ENCODE measurements at regions not wholly inside any gene's neighbourhood (a gene's known extent, or its start where the extent isn't known, plus 50 kb on each side); places are given as distances from the start of the nearest gene placed in this dataset.

- Mint-ChIP-seq H3K4me3 (no peak overlapping the region), H3K36me3 (ENCODE audit: low read depth) (no peaks in the 10 kb centered on the region), H3K9me3 (peaks cover 7% of the 10 kb centered on the region), H3K27ac (no peak overlapping the region), H3K27me3 (no peaks in the 10 kb centered on the region), H3K4me1 (no peaks in the 10 kb centered on the region)
- intact Hi-C loops (cut with micrococcal nuclease), result no loop called here
- ChIA-PET POLR2A (no interaction called here), CTCF (no interaction called here)
- no peak for ATAC-seq (ENCODE audit: low read depth)
- DNase-seq, result no peak
- TF ChIP-seq, protein P1, sequence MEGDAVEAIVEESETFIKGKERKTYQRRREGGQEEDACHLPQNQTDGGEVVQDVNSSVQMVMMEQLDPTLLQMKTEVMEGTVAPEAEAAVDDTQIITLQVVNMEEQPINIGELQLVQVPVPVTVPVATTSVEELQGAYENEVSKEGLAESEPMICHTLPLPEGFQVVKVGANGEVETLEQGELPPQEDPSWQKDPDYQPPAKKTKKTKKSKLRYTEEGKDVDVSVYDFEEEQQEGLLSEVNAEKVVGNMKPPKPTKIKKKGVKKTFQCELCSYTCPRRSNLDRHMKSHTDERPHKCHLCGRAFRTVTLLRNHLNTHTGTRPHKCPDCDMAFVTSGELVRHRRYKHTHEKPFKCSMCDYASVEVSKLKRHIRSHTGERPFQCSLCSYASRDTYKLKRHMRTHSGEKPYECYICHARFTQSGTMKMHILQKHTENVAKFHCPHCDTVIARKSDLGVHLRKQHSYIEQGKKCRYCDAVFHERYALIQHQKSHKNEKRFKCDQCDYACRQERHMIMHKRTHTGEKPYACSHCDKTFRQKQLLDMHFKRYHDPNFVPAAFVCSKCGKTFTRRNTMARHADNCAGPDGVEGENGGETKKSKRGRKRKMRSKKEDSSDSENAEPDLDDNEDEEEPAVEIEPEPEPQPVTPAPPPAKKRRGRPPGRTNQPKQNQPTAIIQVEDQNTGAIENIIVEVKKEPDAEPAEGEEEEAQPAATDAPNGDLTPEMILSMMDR (IDR thresholded peaks at IDR 0.05), result no peak
Measured at GRCh38 chr2:116917196-116917595, 897.3 kb upstream of the DDX18 start.

DNA sequence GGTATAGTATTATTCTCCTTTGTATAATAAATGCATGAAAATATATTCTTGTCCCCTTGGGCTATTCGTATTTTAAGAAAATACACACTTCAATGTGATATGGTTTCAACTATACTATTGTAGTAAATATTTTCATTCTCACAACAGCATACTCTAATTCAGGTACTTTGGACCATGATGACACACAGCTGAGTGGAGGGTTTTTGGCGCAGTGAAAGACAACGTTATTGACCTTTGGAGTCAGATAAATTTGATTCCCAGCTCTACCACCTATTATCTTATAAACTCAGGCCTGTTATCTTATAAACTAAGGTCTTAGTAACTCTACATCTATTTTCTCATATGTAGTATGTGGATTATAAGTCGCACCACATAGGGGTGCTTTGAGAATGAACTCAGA lies 895.9 kb upstream of the DDX18 start:
- H3K9me3 Mint-ChIP-seq, result peaks cover 4% of the 10 kb centered on the region
- H3K27ac Mint-ChIP-seq, result no peak overlapping the region
- no peaks in the 10 kb centered on the region for H3K4me1 Mint-ChIP-seq
- intact Hi-C loops (cut with micrococcal nuclease), result no loop called here
- H3K36me3 Mint-ChIP-seq (ENCODE audit: low read depth), result no peaks in the 10 kb centered on the region
- no peak overlapping the region for H3K4me3 Mint-ChIP-seq
- TF ChIP-seq, protein P1 (IDR thresholded peaks at IDR 0.05), result no peak
- ChIA-PET CTCF (no interaction called here), POLR2A (no interaction called here)
- DNase-seq, result no peak
- H3K27me3 Mint-ChIP-seq, result no peaks in the 10 kb centered on the region
- ATAC-seq (ENCODE audit: low read depth), result no peak

GRCh38 chr2:116922414-116922813 lies 892.1 kb upstream of the DDX18 start:
- intact Hi-C loops (cut with micrococcal nuclease), result no loop called here

GRCh38 chr2:116924509-116924908 lies 890.0 kb upstream of the DDX18 start:
- H3K36me3 Mint-ChIP-seq (ENCODE audit: low read depth), result no peaks in the 10 kb centered on the region
- no peaks in the 10 kb centered on the region for H3K9me3 Mint-ChIP-seq
- DNase-seq (no peak), ATAC-seq (ENCODE audit: low read depth) (no peak)
- H3K27ac Mint-ChIP-seq, result no peak overlapping the region
- H3K27me3 Mint-ChIP-seq, result no peaks in the 10 kb centered on the region
- H3K4me1 Mint-ChIP-seq, result no peaks in the 10 kb centered on the region
- intact Hi-C loops (cut with micrococcal nuclease), result no loop called here
- no peak overlapping the region for H3K4me3 Mint-ChIP-seq
- CTCF ChIA-PET, result no interaction called here
- POLR2A ChIA-PET, result no interaction called here
- TF ChIP-seq, protein P1 (IDR thresholded peaks at IDR 0.05), result no peak

More at GRCh38 chr2:116922414-116922813, 892.1 kb upstream of the DDX18 start:
- H3K9me3 Mint-ChIP-seq, result no peaks in the 10 kb centered on the region
- no peak overlapping the region for H3K4me3 Mint-ChIP-seq
- H3K27ac Mint-ChIP-seq, result no peak overlapping the region
- no peaks in the 10 kb centered on the region for H3K27me3 Mint-ChIP-seq
- no peak for ATAC-seq (ENCODE audit: low read depth)
- no peaks in the 10 kb centered on the region for H3K36me3 Mint-ChIP-seq (ENCODE audit: low read depth)
- no peak for DNase-seq
- POLR2A ChIA-PET, result no interaction called here
- H3K4me1 Mint-ChIP-seq, result no peaks in the 10 kb centered on the region
- CTCF ChIA-PET, result no interaction called here
- TF ChIP-seq, protein P1 (IDR thresholded peaks at IDR 0.05), result no peak

- peaks cover 7% of the 10 kb centered on the region for H3K9me3 Mint-ChIP-seq
- no peak overlapping the region for H3K27ac Mint-ChIP-seq
- ChIA-PET CTCF (no interaction called here), POLR2A (no interaction called here)
- intact Hi-C loops (cut with micrococcal nuclease), result no loop called here
- TF ChIP-seq, protein P1 (IDR thresholded peaks at IDR 0.05), result no peak
- ATAC-seq (ENCODE audit: low read depth) (no peak), DNase-seq (no peak)
- H3K4me3 Mint-ChIP-seq, result no peak overlapping the region
- no peaks in the 10 kb centered on the region for H3K27me3 Mint-ChIP-seq
- no peaks in the 10 kb centered on the region for H3K4me1 Mint-ChIP-seq
- no peaks in the 10 kb centered on the region for H3K36me3 Mint-ChIP-seq (ENCODE audit: low read depth)
Measured at GRCh38 chr2:116935097-116935814, 879.2 kb upstream of the DDX18 start.
